Right hindlimb (tissue), 1 donor: ENCODE measurements at regions not wholly inside any gene's neighbourhood (a gene's known extent, or its start where the extent isn't known, plus 50 kb on each side); places are given as distances from the start of the nearest gene placed in this dataset.

ENCODE experiments used
- DNase-seq: peaks from one replicate; pipeline ENCODE4 v3.0.0-alpha.2; 2018

DNA sequence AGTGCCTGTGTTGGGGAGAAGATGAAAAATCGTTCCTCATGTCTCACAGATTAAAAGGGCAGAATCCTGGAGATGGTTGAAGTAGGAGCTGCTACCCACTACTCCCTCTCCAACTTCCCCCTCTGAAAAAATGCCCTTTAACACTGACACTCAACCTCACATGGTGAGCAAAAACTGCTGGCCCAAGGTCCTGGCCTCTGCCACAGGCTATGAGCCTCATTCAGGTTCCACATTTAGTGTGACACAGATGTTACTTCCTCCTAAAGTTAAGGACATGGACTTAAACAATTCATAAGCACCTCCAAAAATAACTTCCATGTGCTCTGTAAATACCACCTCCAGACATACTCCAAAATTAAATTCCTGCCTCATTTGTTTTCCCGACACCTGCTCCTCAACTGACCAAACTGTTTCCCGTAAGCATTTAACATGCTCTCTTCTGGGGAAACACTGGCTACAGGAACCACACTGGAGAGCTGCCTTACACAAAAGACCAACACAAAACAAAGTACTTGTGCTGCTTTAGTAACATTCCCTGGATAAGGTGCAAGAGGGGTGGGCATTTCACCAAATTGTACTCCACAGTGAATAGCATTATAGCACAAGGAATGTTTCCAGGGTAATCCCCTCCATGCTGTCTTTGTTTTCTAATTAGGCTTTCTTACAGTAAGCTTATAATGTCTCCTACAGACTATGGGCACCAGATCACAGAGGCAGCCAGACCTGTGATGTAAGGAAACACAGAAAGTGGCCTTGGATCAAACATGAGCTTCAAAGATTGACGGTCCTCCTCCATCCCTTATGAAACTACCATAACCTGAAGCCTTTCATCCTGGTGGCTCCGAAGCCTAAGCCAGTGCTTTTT, 57.0 kb downstream of the PHLDA1 start:
- no peak for DNase-seq

GRCh38 chr12:75971253-75971652, 60.3 kb downstream of the PHLDA1 start:
- DNase-seq: no peak

DNA sequence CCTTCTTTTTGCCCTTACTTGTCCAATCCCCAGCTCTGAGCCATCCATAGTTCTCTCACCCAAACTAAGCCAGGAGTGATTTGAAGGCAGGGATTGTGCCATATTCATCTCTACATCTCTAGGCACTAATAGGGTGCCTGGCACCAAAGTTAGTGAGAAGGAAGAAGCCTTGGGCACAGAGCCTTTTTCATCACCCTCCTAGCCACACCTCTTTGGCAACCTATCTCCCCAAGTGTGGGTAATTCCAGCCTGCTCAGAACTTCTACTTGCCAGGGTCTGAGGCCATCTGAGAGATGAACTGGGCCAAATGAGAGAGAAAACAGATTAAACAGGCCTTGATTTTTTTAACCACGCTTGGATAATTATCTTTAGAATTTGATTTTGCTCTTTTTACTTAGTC, 61.3 kb downstream of the PHLDA1 start:
- DNase-seq: no peak

- no peak for DNase-seq
These were observed 61.8 kb downstream of the PHLDA1 start for GRCh38 chr12:75969768-75970167.

DNA sequence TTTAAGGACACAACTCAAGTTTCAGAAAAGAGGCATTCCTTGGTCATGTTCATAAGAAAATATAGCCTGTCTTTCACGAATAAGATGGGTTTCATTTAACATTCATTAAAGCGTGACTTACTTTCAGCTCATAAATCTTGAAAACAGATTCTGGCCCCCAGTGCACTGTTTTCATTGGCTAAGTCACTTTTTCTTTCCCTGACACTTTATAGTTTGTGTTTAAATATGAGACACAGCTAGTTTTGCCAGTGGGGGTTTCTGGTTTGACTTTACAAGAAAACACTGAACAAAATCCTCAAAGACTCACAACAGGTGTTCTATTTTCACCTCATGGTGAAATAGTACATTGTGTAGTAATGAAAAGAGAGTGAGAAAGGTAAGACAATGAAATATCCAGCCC, 65.9 kb downstream of the PHLDA1 start:
- DNase-seq: no peak

- no peak for DNase-seq
These were observed 67.4 kb downstream of the PHLDA1 start for GRCh38 chr12:75964150-75964549.

DNA sequence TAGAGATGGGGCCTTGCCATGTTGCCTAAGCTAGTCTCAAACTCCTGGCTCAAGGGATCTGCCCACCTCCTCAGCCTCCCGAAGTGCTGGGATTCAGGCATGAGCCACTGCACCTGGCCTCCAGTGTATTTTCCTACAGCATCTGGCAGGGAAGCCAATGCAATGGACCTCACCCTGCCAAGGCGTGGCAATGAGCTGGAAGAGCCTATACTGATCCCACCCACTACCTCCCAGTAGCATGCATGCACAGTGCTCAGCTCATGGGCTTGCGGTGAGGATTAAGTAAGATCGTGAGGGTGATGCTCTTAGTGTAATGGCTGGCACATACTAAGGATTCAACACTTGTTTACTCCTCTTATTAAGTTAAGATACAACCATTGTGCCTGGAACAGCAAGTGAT, 69.7 kb downstream of the PHLDA1 start:
- no peak for DNase-seq

- no peak for DNase-seq
These were observed 70.5 kb downstream of the PHLDA1 start for GRCh38 chr12:75960954-75961661.

DNA sequence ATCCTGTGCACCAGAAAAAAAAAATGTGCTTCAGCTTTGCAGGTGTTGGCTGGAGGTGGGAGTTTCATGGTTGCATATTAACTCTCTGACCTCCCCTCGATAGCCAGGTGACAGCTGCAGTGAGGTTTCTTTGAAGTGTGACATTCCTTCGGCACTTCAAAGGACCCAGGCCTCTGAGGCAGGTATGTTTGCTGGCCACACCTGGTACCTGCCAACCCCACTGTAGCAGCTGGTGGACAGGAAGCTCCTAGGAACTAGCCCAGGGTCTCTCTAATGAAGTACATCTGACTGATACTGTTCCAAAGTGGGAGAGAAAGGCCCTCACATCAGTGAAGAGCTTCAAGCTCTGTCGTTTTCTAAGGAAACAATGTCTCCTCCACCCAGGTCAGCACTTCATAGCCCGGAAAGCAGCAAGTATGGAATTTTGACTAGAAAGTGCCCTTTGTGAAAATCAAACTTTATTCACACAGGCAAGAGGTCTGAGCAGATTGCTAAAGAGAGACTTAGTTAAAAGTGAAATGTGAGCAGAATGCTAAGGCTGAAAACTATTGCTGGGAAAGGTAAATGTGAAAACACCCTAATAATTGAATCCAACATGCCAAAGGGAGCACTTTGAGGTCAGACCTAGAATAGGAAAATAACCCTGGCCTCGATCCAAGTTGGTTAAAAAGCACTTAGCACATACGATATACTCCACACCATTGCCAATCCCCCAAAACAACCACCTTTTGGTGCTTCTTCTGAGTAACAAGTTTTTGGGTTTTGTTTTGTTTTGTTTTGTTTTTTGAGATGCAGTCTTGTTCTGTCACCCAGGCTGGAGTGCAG, 71.3 kb downstream of the PHLDA1 start:
- no peak for DNase-seq

GRCh38 chr12:75959506-75959905, 72.1 kb downstream of the PHLDA1 start:
- DNase-seq: no peak

GRCh38 chr12:75959060-75959459, 72.5 kb downstream of the PHLDA1 start:
- no peak for DNase-seq

GRCh38 chr12:75955251-75955650, 76.3 kb downstream of the PHLDA1 start:
- DNase-seq: no peak

DNA sequence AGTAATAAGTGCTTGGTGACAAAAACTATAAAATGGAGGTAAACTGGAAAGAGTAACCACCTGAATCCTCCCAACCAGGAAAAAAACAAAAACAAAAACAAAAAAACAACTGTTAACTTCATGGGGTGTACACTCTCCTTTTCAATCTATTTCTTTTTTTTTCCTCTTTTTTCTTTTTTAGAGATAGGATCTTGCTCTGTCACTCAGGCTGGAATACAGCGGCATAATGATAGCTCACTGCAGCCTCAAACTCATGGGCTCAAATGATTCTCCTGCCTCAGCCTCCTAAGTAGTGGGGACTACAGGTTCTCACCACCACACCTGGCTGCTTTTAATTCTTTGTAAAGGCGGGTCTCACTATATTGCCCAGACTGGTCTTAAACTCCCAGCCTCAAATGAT, 76.8 kb downstream of the PHLDA1 start:
- DNase-seq: no peak

DNA sequence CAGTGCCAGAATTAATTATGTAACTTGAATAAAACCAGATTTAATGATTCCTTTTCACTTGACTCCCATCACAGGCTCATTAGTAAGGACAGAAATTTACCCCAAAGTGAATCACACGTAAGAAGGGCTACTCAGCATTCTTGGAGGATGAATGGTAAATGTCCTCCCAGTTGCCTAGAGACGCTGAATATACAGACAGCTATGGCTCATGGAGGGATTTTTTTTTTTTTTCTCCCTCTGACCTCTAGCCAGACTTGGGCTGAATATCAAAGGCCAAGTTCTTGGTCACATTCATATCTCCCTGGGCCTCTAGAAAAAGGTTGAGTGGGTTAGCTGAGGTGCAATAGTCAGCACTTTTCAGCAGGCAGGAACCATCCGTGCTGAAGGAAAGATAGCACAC, 77.5 kb downstream of the PHLDA1 start:
- DNase-seq: no peak

- DNase-seq: no peak
These were observed 78.2 kb downstream of the PHLDA1 start for GRCh38 chr12:75953312-75953906.

- DNase-seq: no peak
These were observed 79.9 kb downstream of the PHLDA1 start for GRCh38 chr12:75951399-75952278.

DNA sequence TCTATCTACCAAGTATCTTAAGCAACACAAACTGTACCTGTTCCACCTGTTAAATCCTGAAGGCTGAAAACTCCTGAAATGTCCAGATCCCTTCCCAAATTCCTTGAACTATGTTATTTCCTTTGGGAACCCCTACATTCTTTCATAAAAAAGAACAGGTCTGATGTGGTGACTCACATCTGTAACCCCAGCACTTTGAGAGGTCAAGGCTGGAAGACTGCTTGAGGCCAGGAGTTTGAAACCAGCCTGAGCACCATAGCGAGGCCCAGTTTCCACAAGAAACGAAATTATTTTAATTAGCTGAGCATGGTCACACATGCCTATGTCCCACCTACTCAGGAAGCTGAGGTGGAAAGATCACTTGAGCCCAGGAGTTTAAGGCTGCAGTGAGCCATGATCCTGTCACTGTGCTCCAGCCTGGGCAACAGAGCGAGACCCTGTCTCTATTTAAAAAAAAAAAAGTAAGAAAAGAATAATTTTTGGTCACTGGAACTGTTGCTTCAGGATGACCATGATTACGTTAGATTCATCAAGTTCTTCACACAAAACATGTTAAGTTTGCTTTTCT, 84.3 kb downstream of the PHLDA1 start:
- no peak for DNase-seq

DNA sequence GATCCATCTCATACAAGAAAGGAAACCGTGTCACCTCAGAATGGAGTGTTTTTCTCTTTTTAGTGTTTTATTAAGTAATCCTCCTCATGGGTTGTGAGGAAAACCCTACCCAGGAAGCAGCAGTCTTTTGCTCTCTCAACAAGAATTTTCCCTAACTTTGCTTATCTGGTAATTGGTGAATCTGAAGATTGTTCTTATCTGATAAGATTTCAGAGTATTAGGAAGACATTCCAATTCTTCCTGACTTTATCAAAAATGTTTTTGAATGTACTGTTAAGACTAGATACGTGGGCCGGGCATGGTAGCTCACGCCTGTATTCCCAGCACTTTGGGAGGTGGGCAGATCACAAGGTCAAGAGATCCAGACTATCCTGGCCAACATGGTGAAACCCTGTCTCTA, 86.0 kb downstream of the PHLDA1 start:
- no peak for DNase-seq

DNA sequence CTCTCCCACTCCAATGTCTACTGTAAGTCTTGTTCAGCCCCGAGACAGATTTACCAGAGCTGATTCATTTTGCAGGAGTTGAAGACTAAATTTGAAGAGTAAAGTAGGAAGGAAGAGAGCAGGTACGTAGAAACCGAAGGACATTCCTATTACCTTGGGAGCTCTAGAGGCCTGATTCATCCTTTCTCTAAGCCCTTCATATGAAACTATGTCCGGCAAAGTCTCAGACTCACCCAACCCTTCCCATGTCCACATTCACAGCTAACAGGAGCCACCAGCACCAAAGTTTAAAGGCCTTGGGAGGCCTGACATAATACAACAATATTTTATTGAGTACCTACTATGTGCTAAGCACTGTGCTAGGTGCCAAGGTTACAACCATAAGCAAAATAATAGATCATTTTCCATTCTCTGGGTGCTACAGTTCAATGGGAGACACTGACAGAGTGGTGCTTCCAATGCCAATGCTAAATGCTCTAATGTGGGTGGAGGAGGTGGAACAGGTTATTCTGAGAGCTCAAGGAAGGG, 86.6 kb downstream of the PHLDA1 start:
- DNase-seq: no peak

DNA sequence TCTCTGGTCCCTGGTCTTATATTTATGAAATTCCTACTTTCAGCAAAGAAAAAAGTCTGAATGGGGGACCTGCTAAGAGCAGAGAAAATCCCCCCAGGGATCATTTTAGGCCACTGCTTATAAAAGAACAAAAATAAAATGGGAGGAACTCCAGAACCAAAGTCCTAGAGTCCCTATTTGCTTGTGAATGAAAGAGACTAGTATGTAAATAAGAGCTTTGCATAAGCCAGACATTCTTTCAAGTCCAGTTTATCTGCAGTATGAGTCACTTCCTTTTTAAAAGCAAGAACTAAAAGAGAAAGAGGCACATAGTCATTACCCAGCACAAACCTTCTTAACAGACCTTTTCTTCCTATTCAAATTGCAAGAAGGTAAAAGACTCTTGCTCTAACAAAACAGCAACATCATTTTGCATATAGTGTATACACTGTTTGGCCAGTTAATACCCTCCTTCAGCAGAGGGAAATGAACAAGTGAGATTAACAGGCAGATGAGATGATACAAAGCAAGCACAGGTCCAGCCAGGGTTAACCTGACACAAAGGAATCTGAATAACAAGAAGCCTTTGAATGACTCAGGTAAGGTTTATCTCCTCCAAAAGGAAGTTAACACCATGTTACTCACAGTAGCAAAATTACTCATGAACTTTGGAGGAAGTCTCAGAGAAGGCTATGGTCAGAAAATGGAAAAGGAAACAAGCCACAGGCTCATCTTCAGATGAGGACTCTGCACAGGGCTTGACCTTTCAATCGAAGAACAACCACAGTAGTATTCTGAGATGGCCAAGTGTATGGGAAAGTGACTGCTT, 87.3 kb downstream of the PHLDA1 start:
- DNase-seq: no peak

DNA sequence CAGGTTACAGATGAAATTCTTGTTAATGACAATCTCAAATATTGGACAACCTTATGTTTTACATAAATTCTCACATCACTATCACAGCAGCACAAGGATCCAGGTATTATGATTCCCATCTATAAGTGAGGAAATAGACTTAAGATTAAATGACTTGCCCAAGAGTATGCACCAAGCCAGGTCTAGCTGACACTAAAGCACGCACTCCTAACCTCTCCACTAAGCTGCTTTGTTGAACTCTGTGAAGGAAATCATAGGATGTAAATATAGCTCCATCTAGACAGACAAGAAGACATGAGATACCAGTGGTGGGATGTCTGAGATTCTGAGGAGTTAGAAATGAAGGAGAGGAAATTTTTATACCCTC, 87.9 kb downstream of the PHLDA1 start:
- DNase-seq: no peak
